HUES6 (cell line): ENCODE measurements at regions not wholly inside any gene's neighbourhood (a gene's known extent, or its start where the extent isn't known, plus 50 kb on each side); places are given as distances from the start of the nearest gene placed in this dataset.

Experiments used
- H3K27ac ChIP-seq: 2 replicates; pipeline ENCODE4 v1.7.0; 2013; ENCODE audit warnings: low read depth, mild to moderate bottlenecking, low read length, inconsistent platforms
- H3K27me3 ChIP-seq: 2 replicates; pipeline ENCODE4 v1.6.1; 2013; ENCODE audit warnings: low read length; ENCODE audit not compliant: control insufficient read depth, insufficient read depth
- H3K36me3 ChIP-seq: 2 replicates; pipeline ENCODE4 v1.6.1; 2013; ENCODE audit warnings: low read length; ENCODE audit not compliant: control insufficient read depth, insufficient read depth
- H3K4me1 ChIP-seq: 2 replicates; pipeline ENCODE4 v1.6.1; 2013; ENCODE audit warnings: low read length; ENCODE audit not compliant: control insufficient read depth, insufficient read depth
- H3K4me3 ChIP-seq: 2 replicates; pipeline ENCODE4 v1.5.1; 2013; ENCODE audit warnings: low read depth, low read length
- H3K9ac ChIP-seq: one replicate; pipeline ENCODE4 v1.6.1; 2013; ENCODE audit warnings: mild to moderate bottlenecking, low read length
- H3K9me3 ChIP-seq: 2 replicates; pipeline ENCODE4 v1.6.1; 2013; ENCODE audit warnings: low read depth, low read length; ENCODE audit not compliant: control insufficient read depth, insufficient read depth

DNA sequence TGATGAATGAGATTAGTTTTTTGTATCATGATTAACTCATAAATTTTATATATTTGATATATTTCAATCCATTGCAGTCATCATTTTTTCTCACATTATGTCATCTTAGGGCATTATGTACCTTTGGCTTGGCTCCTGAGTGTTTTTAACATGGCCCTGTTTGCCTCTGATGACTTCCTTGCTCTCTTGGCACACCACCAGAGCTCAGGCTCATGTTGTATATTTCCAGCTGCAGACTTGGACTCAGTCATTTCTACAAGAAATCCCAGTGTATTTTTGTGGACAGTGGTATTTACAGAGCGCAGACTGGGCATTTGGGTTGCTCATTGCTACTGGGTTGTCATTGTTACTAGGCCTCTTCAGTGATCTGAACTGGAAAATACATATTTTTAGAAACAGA lies 188.5 kb downstream of the ADRA2A start:
- no peaks in the 10 kb centered on the region for H3K27me3 ChIP-seq
- no peak overlapping the region for H3K9ac ChIP-seq
- no peaks in the 10 kb centered on the region for H3K9me3 ChIP-seq
- H3K4me3 ChIP-seq = no peak overlapping the region
- H3K27ac ChIP-seq = no peak overlapping the region
- no peaks in the 10 kb centered on the region for H3K4me1 ChIP-seq
- H3K36me3 ChIP-seq = no peaks in the 10 kb centered on the region

DNA sequence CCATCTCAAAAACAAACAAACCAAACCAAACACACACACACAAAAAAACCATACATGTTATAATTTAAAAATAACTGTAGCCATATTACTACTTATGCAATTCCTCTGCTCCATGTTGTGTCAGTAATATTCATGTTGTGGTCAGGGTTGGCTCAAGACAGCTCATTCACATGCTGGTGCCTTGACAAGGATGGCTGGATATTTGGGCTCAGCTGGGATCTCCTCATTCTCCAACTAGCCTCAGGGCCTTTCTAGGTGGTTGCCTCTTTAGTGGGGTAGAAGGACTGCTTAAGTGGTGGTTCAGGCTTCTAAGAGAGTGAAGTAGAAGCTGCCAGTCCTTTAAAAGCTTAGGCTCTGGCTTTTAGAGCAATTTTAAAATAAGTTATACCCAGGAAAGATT lies 189.3 kb downstream of the ADRA2A start:
- Histone ChIP-seq H3K27me3 (no peaks in the 10 kb centered on the region), H3K27ac (no peak overlapping the region), H3K4me1 (no peaks in the 10 kb centered on the region), H3K9me3 (no peaks in the 10 kb centered on the region), H3K4me3 (no peak overlapping the region), H3K9ac (no peak overlapping the region), H3K36me3 (no peaks in the 10 kb centered on the region)

DNA sequence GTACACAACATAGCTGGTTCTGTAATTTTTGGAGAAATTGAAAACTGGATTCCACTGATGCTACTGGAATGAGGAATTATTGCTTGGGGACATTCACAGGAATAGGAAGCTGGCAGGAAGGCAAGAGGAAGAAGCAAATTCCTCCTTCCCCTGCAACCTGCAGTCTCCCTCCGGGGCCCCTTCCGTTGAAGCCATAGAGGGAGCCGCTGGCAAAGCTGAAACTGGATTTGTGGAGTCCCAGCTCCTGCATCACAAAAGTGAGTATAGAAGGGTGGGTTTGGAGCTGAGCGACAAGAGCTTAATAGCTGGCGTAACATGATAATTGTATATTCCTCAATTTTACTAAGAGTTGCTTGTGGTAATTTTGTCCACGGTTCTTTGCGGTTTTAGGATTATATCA lies 190.8 kb downstream of the ADRA2A start:
- H3K9ac ChIP-seq = no peak overlapping the region
- H3K9me3 ChIP-seq = no peaks in the 10 kb centered on the region
- H3K4me1 ChIP-seq = no peaks in the 10 kb centered on the region
- H3K27ac ChIP-seq = no peak overlapping the region
- H3K4me3 ChIP-seq = no peak overlapping the region
- no peaks in the 10 kb centered on the region for H3K27me3 ChIP-seq
- no peaks in the 10 kb centered on the region for H3K36me3 ChIP-seq

GRCh38 chr10:111273235-111273634 lies 196.4 kb downstream of the ADRA2A start:
- H3K4me1 ChIP-seq = no peaks in the 10 kb centered on the region
- no peak overlapping the region for H3K9ac ChIP-seq
- no peak overlapping the region for H3K27ac ChIP-seq
- H3K27me3 ChIP-seq = no peaks in the 10 kb centered on the region; the same call in 1 of the 2 replicates
- H3K9me3 ChIP-seq = no peaks in the 10 kb centered on the region
- no peak overlapping the region for H3K4me3 ChIP-seq
- no peaks in the 10 kb centered on the region for H3K36me3 ChIP-seq

DNA sequence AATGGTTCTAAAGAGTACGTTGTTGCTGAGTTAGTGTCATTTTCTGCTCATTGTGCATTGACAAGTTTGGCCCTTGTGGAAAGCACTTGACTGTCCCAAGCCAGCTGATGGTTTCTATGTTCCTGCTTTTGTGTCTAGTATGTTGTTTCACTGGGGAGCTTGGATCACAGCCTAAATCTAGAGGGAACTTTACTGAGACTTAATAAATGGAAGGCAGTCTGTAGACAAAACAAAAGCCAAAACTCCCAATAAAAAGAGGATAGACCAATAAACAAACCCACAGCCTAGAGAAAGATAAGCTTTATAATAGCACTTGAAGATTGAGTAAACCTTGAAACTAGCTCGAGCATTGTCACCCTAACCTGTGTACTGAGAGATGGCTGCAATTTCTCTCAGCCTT lies 196.8 kb downstream of the ADRA2A start:
- H3K9me3 ChIP-seq = no peaks in the 10 kb centered on the region
- H3K36me3 ChIP-seq = no peaks in the 10 kb centered on the region
- no peaks in the 10 kb centered on the region; the same call in 1 of the 2 replicates for H3K27me3 ChIP-seq
- no peaks in the 10 kb centered on the region for H3K4me1 ChIP-seq
- no peak overlapping the region for H3K27ac ChIP-seq
- no peak overlapping the region for H3K4me3 ChIP-seq
- H3K9ac ChIP-seq = no peak overlapping the region

GRCh38 chr10:111275091-111275490 lies 198.3 kb downstream of the ADRA2A start:
- Histone ChIP-seq H3K4me3 (no peak overlapping the region), H3K9me3 (no peaks in the 10 kb centered on the region), H3K4me1 (no peaks in the 10 kb centered on the region), H3K27me3 (no peaks in the 10 kb centered on the region; the same call in 1 of the 2 replicates), H3K36me3 (no peaks in the 10 kb centered on the region), H3K9ac (no peak overlapping the region), H3K27ac (no peak overlapping the region)

DNA sequence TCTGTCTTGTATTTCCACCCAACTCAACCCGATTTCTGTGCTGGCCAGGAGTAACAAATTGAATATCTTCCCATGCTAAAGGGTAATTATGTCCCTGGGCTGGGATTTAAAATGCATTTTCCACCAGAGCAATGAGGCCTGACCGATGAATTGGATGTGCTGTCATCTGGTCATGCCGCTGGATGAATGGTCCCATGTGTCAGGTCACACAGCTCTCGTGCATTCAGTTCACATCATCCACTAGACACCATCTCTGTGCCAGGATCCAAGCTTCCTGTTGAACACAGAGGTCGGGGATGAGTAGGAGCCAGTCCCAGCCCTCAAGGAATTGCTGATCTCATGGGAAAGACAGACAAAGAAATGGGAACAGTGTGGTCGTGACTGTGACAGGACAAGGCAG lies 200.8 kb downstream of the ADRA2A start:
- Histone ChIP-seq H3K27ac (no peak overlapping the region), H3K27me3 (no peaks in the 10 kb centered on the region; the same call in 1 of the 2 replicates), H3K36me3 (no peaks in the 10 kb centered on the region), H3K4me1 (no peaks in the 10 kb centered on the region), H3K4me3 (no peak overlapping the region), H3K9ac (no peak overlapping the region), H3K9me3 (no peaks in the 10 kb centered on the region)

- Histone ChIP-seq H3K9me3 (no peaks in the 10 kb centered on the region), H3K4me3 (no peak overlapping the region), H3K27ac (no peak overlapping the region), H3K36me3 (no peaks in the 10 kb centered on the region), H3K9ac (no peak overlapping the region), H3K4me1 (no peaks in the 10 kb centered on the region), H3K27me3 (no peaks in the 10 kb centered on the region; the same call in 1 of the 2 replicates)
Observed at GRCh38 chr10:111278266-111278665, 201.4 kb downstream of the ADRA2A start.

DNA sequence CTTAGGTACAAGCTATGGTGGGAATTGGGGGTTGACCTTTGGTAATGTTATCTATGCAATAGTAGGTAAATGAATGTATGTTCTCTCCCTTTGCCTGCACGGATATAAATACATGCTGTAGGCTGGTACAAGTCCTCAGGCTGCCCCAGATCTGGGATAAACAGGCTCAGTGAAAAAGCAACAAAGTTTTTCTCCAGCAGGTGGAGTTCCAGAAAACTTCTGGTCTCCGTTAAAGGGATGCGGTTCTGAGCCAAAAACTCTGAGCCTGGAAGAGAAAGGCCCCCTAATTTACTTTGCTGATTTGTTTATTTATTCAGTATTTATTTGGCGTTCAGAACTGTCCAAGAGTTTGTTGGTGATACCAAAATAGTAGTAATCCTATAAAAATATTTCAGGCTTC lies 204.7 kb downstream of the ADRA2A start:
- H3K27me3 ChIP-seq = no peaks in the 10 kb centered on the region
- H3K36me3 ChIP-seq = no peaks in the 10 kb centered on the region
- H3K9ac ChIP-seq = no peak overlapping the region
- no peaks in the 10 kb centered on the region for H3K4me1 ChIP-seq
- no peak overlapping the region for H3K4me3 ChIP-seq
- no peaks in the 10 kb centered on the region for H3K9me3 ChIP-seq
- no peak overlapping the region for H3K27ac ChIP-seq

DNA sequence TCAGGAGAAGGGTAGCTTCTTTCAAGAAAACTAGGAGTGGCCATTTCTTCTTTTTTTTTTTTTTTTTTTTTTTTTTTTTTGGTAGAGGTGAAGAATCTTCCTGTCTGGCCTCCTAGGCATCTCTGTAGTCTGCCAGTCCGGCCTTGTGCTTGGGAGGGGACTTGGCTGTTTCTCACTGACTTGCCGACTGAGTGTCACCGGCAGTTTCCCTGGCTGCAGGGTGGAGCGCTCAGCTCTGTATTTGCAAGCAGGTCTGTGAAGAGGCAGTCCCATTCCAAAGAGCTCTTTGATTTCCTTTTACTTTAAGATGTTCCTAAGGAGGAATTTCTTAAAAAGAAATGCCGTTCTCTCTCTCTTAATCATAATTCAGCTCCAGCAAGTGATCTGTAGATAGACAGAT lies 212.6 kb downstream of the ADRA2A start:
- Histone ChIP-seq H3K4me1 (no peaks in the 10 kb centered on the region), H3K27me3 (no peaks in the 10 kb centered on the region), H3K9me3 (no peaks in the 10 kb centered on the region), H3K27ac (no peak overlapping the region), H3K9ac (no peak overlapping the region), H3K36me3 (no peaks in the 10 kb centered on the region), H3K4me3 (no peak overlapping the region)

- Histone ChIP-seq H3K9me3 (no peaks in the 10 kb centered on the region), H3K27me3 (no peaks in the 10 kb centered on the region), H3K36me3 (no peaks in the 10 kb centered on the region), H3K4me1 (no peaks in the 10 kb centered on the region), H3K9ac (no peak overlapping the region), H3K27ac (no peak overlapping the region), H3K4me3 (no peak overlapping the region)
Observed at GRCh38 chr10:111290649-111291048, 213.8 kb downstream of the ADRA2A start.

DNA sequence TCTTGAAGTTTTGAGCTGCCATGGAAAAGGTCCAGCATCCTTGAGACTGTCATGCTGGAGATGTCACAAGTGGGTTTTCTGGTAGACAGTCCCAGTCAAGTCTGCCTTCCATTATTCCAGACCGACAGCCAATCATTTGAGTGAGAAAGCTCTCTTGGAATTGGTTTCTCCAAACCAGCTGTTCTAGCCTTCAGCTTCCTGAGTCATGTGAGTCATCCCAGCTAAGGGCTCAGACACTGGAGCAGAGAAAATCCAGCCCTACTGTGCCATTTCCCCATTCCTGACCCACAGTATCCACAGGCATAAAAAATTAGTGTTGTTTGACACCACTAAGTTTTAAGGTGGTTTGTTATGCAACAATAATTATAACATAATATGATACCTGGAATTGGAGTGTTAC lies 219.0 kb downstream of the ADRA2A start:
- Histone ChIP-seq H3K27me3 (no peaks in the 10 kb centered on the region), H3K9ac (no peak overlapping the region), H3K9me3 (no peaks in the 10 kb centered on the region), H3K4me1 (peaks cover 11% of the 10 kb centered on the region; the same call in 1 of the 2 replicates), H3K36me3 (no peaks in the 10 kb centered on the region), H3K4me3 (no peak overlapping the region), H3K27ac (no peak overlapping the region)
